Astrocyte (in vitro differentiated cells and primary cell): ENCODE measurements at regions not wholly inside any gene's neighbourhood (a gene's known extent, or its start where the extent isn't known, plus 50 kb on each side); places are given as distances from the start of the nearest gene placed in this dataset.

Source experiments
- CTCF ChIP-seq: IDR thresholded peaks from 2 replicates; pipeline ENCODE4 v1.5.1; 2011; ENCODE audit warnings: low read depth, mild to moderate bottlenecking, inconsistent platforms, low read length, moderate library complexity; ENCODE audit not compliant: insufficient read depth
- EZH2 ChIP-seq: IDR thresholded peaks from 2 replicates; pipeline ENCODE4 v1.6.1; 2012; ENCODE audit warnings: mild to moderate bottlenecking, low read length, inconsistent platforms; ENCODE audit not compliant: insufficient read depth

- TF ChIP-seq EZH2 (no peak), CTCF (no peak)
These were observed 832.2 kb downstream of the DTWD2 start for GRCh38 chr5:118156181-118156580.
